ENCODE measurements at regions not wholly inside any gene's neighbourhood (a gene's known extent, or its start where the extent isn't known, plus 50 kb on each side); places are given as distances from the start of the nearest gene placed in this dataset.

GRCh38 chr14:97149775-97150174 lies 352.6 kb downstream of the VRK1 start:
- WGBS: 92% methylated on average over 3 of the region's 3 CpGs
- Histone ChIP-seq H3K4me3 (ENCODE audit: low read length in 2 of 2) (no peak overlapping the region), H3K36me3 (ENCODE audit: control insufficient read depth in 2 of 2, insufficient read depth in 2 of 2, low read length in 1 of 2) (no peaks in the 10 kb centered on the region), H3K27me3 (ENCODE audit: control insufficient read depth in 2 of 2, insufficient read depth in 1 of 2, low read length in 1 of 2) (peaks cover 5 to 6% of the 10 kb centered on the region in 2 donors), H3K4me1 (ENCODE audit: control insufficient read depth in 2 of 2, insufficient read depth in 2 of 2, low read length in 2 of 2) (peaks cover 0 to 2% of the 10 kb centered on the region in 2 donors), H3K27ac (ENCODE audit: low read depth in 1 of 2, low read length in 1 of 2) (no peak overlapping the region), H3K9me3 (ENCODE audit: control insufficient read depth in 2 of 2, insufficient read depth in 1 of 2, low read length in 1 of 2) (no peaks in the 10 kb centered on the region)
- no peak for DNase-seq (ENCODE audit: low read depth in 6 of 9, low spot score in 9 of 9)

- H3K9me3 ChIP-seq (ENCODE audit: control insufficient read depth in 2 of 2, insufficient read depth in 1 of 2, low read length in 1 of 2): peaks cover 0 to 2% of the 10 kb centered on the region in 2 donors
- H3K27me3 ChIP-seq (ENCODE audit: control insufficient read depth in 2 of 2, insufficient read depth in 1 of 2, low read length in 1 of 2): peaks cover 2 to 12% of the 10 kb centered on the region in 2 donors
- H3K4me3 ChIP-seq (ENCODE audit: low read length in 2 of 2): no peak overlapping the region
- WGBS: 88% methylated on average over 6 of the region's 6 CpGs
- DNase-seq (ENCODE audit: low read depth in 6 of 9, low spot score in 9 of 9): no peak
- H3K27ac ChIP-seq (ENCODE audit: low read depth in 1 of 2, low read length in 1 of 2): no peak overlapping the region
- no peaks in the 10 kb centered on the region for H3K36me3 ChIP-seq (ENCODE audit: control insufficient read depth in 2 of 2, insufficient read depth in 2 of 2, low read length in 1 of 2)
- H3K4me1 ChIP-seq (ENCODE audit: control insufficient read depth in 2 of 2, insufficient read depth in 2 of 2, low read length in 2 of 2): peaks cover 0 to 2% of the 10 kb centered on the region in 2 donors
These were observed 356.3 kb downstream of the VRK1 start for GRCh38 chr14:97153527-97153926.

GRCh38 chr14:97155320-97155719 lies 358.1 kb downstream of the VRK1 start:
- Histone ChIP-seq H3K27me3 (ENCODE audit: control insufficient read depth in 2 of 2, insufficient read depth in 1 of 2, low read length in 1 of 2) (peaks cover 2 to 12% of the 10 kb centered on the region in 2 donors), H3K4me1 (ENCODE audit: control insufficient read depth in 2 of 2, insufficient read depth in 2 of 2, low read length in 2 of 2) (peaks cover 0 to 2% of the 10 kb centered on the region in 2 donors), H3K36me3 (ENCODE audit: control insufficient read depth in 2 of 2, insufficient read depth in 2 of 2, low read length in 1 of 2) (no peaks in the 10 kb centered on the region), H3K27ac (ENCODE audit: low read depth in 1 of 2, low read length in 1 of 2) (no peak overlapping the region), H3K4me3 (ENCODE audit: low read length in 2 of 2) (no peak overlapping the region), H3K9me3 (ENCODE audit: control insufficient read depth in 2 of 2, insufficient read depth in 1 of 2, low read length in 1 of 2) (peaks cover 3 to 16% of the 10 kb centered on the region in 2 donors)
- 85% methylated on average over 2 of the region's 2 CpGs for WGBS
- no peak for DNase-seq (ENCODE audit: low read depth in 6 of 9, low spot score in 9 of 9)

- Histone ChIP-seq H3K36me3 (ENCODE audit: control insufficient read depth in 2 of 2, insufficient read depth in 2 of 2, low read length in 1 of 2) (no peaks in the 10 kb centered on the region), H3K4me3 (ENCODE audit: low read length in 2 of 2) (no peak overlapping the region), H3K9me3 (ENCODE audit: control insufficient read depth in 2 of 2, insufficient read depth in 1 of 2, low read length in 1 of 2) (peaks cover 3 to 16% of the 10 kb centered on the region in 2 donors), H3K4me1 (ENCODE audit: control insufficient read depth in 2 of 2, insufficient read depth in 2 of 2, low read length in 2 of 2) (peaks cover 0 to 2% of the 10 kb centered on the region in 2 donors), H3K27me3 (ENCODE audit: control insufficient read depth in 2 of 2, insufficient read depth in 1 of 2, low read length in 1 of 2) (peaks cover 2 to 12% of the 10 kb centered on the region in 2 donors), H3K27ac (ENCODE audit: low read depth in 1 of 2, low read length in 1 of 2) (no peak overlapping the region)
- WGBS: 78% methylated on average over 4 of the region's 4 CpGs
- DNase-seq (ENCODE audit: low read depth in 6 of 9, low spot score in 9 of 9): no peak
These were observed 358.6 kb downstream of the VRK1 start for GRCh38 chr14:97155814-97156213.

- Histone ChIP-seq H3K4me1 (ENCODE audit: control insufficient read depth in 2 of 2, insufficient read depth in 2 of 2, low read length in 2 of 2) (peaks cover 0 to 2% of the 10 kb centered on the region in 2 donors), H3K27me3 (ENCODE audit: control insufficient read depth in 2 of 2, insufficient read depth in 1 of 2, low read length in 1 of 2) (peaks cover 2 to 12% of the 10 kb centered on the region in 2 donors), H3K27ac (ENCODE audit: low read depth in 1 of 2, low read length in 1 of 2) (no peak overlapping the region), H3K9me3 (ENCODE audit: control insufficient read depth in 2 of 2, insufficient read depth in 1 of 2, low read length in 1 of 2) (peaks cover 3 to 16% of the 10 kb centered on the region in 2 donors), H3K4me3 (ENCODE audit: low read length in 2 of 2) (no peak overlapping the region), H3K36me3 (ENCODE audit: control insufficient read depth in 2 of 2, insufficient read depth in 2 of 2, low read length in 1 of 2) (no peaks in the 10 kb centered on the region)
- no peak for DNase-seq (ENCODE audit: low read depth in 6 of 9, low spot score in 9 of 9)
- WGBS: 90% methylated on average over 5 of the region's 5 CpGs
These were observed 359.5 kb downstream of the VRK1 start for GRCh38 chr14:97156705-97157104.

- Histone ChIP-seq H3K4me1 (ENCODE audit: control insufficient read depth in 2 of 2, insufficient read depth in 2 of 2, low read length in 2 of 2) (no peaks in the 10 kb centered on the region), H3K9me3 (ENCODE audit: control insufficient read depth in 2 of 2, insufficient read depth in 1 of 2, low read length in 1 of 2) (peaks cover 3 to 16% of the 10 kb centered on the region in 2 donors), H3K36me3 (ENCODE audit: control insufficient read depth in 2 of 2, insufficient read depth in 2 of 2, low read length in 1 of 2) (no peaks in the 10 kb centered on the region), H3K27me3 (ENCODE audit: control insufficient read depth in 2 of 2, insufficient read depth in 1 of 2, low read length in 1 of 2) (peaks cover 2 to 12% of the 10 kb centered on the region in 2 donors), H3K4me3 (ENCODE audit: low read length in 2 of 2) (no peak overlapping the region), H3K27ac (ENCODE audit: low read depth in 1 of 2, low read length in 1 of 2) (no peak overlapping the region)
- WGBS: 92% methylated on average over 1 of the region's 1 CpG
- no peak for DNase-seq (ENCODE audit: low read depth in 6 of 9, low spot score in 9 of 9)
These were observed 360.9 kb downstream of the VRK1 start for GRCh38 chr14:97158102-97158501.

GRCh38 chr14:97159124-97159523 lies 361.9 kb downstream of the VRK1 start:
- no peaks in the 10 kb centered on the region for H3K36me3 ChIP-seq (ENCODE audit: control insufficient read depth in 2 of 2, insufficient read depth in 2 of 2, low read length in 1 of 2)
- H3K4me1 ChIP-seq (ENCODE audit: control insufficient read depth in 2 of 2, insufficient read depth in 2 of 2, low read length in 2 of 2): no peaks in the 10 kb centered on the region
- no peak for DNase-seq (ENCODE audit: low read depth in 6 of 9, low spot score in 9 of 9)
- 94% methylated on average over 4 of the region's 4 CpGs for WGBS
- H3K27me3 ChIP-seq (ENCODE audit: control insufficient read depth in 2 of 2, insufficient read depth in 1 of 2, low read length in 1 of 2): peaks cover 2 to 12% of the 10 kb centered on the region in 2 donors
- no peak overlapping the region for H3K27ac ChIP-seq (ENCODE audit: low read depth in 1 of 2, low read length in 1 of 2)
- peaks cover 3 to 16% of the 10 kb centered on the region in 2 donors for H3K9me3 ChIP-seq (ENCODE audit: control insufficient read depth in 2 of 2, insufficient read depth in 1 of 2, low read length in 1 of 2)
- no peak overlapping the region for H3K4me3 ChIP-seq (ENCODE audit: low read length in 2 of 2)

GRCh38 chr14:97162621-97163020 lies 365.4 kb downstream of the VRK1 start:
- H3K4me3 ChIP-seq (ENCODE audit: low read length in 2 of 2): no peak overlapping the region
- DNase-seq (ENCODE audit: low read depth in 6 of 9, low spot score in 9 of 9): no peak
- H3K4me1 ChIP-seq (ENCODE audit: control insufficient read depth in 2 of 2, insufficient read depth in 2 of 2, low read length in 2 of 2): no peaks in the 10 kb centered on the region
- no peak overlapping the region for H3K27ac ChIP-seq (ENCODE audit: low read depth in 1 of 2, low read length in 1 of 2)
- peaks cover 3 to 16% of the 10 kb centered on the region in 2 donors for H3K9me3 ChIP-seq (ENCODE audit: control insufficient read depth in 2 of 2, insufficient read depth in 1 of 2, low read length in 1 of 2)
- WGBS: 84% methylated on average over 6 of the region's 6 CpGs
- H3K36me3 ChIP-seq (ENCODE audit: control insufficient read depth in 2 of 2, insufficient read depth in 2 of 2, low read length in 1 of 2): no peaks in the 10 kb centered on the region
- no peaks in the 10 kb centered on the region for H3K27me3 ChIP-seq (ENCODE audit: control insufficient read depth in 2 of 2, insufficient read depth in 1 of 2, low read length in 1 of 2)

GRCh38 chr14:97164021-97164420 lies 366.8 kb downstream of the VRK1 start:
- no peak overlapping the region for H3K27ac ChIP-seq (ENCODE audit: low read depth in 1 of 2, low read length in 1 of 2)
- no peaks in the 10 kb centered on the region for H3K27me3 ChIP-seq (ENCODE audit: control insufficient read depth in 2 of 2, insufficient read depth in 1 of 2, low read length in 1 of 2)
- DNase-seq (ENCODE audit: low read depth in 6 of 9, low spot score in 9 of 9): no peak
- H3K4me1 ChIP-seq (ENCODE audit: control insufficient read depth in 2 of 2, insufficient read depth in 2 of 2, low read length in 2 of 2): no peaks in the 10 kb centered on the region
- peaks cover 0 to 10% of the 10 kb centered on the region in 2 donors for H3K9me3 ChIP-seq (ENCODE audit: control insufficient read depth in 2 of 2, insufficient read depth in 1 of 2, low read length in 1 of 2)
- H3K4me3 ChIP-seq (ENCODE audit: low read length in 2 of 2): no peak overlapping the region
- WGBS: 82% methylated on average over 6 of the region's 6 CpGs
- no peaks in the 10 kb centered on the region for H3K36me3 ChIP-seq (ENCODE audit: control insufficient read depth in 2 of 2, insufficient read depth in 2 of 2, low read length in 1 of 2)

GRCh38 chr14:97166497-97166896 lies 369.3 kb downstream of the VRK1 start:
- Histone ChIP-seq H3K4me3 (ENCODE audit: low read length in 2 of 2) (no peak overlapping the region), H3K27ac (ENCODE audit: low read depth in 1 of 2, low read length in 1 of 2) (no peak overlapping the region), H3K9me3 (ENCODE audit: control insufficient read depth in 2 of 2, insufficient read depth in 1 of 2, low read length in 1 of 2) (no peaks in the 10 kb centered on the region), H3K4me1 (ENCODE audit: control insufficient read depth in 2 of 2, insufficient read depth in 2 of 2, low read length in 2 of 2) (no peaks in the 10 kb centered on the region), H3K36me3 (ENCODE audit: control insufficient read depth in 2 of 2, insufficient read depth in 2 of 2, low read length in 1 of 2) (no peaks in the 10 kb centered on the region), H3K27me3 (ENCODE audit: control insufficient read depth in 2 of 2, insufficient read depth in 1 of 2, low read length in 1 of 2) (no peaks in the 10 kb centered on the region)
- 91% methylated on average over 7 of the region's 7 CpGs for WGBS
- no peak for DNase-seq (ENCODE audit: low read depth in 6 of 9, low spot score in 9 of 9)
